Nucleus accumbens (tissue), 56 donors: ENCODE measurements at regions not wholly inside any gene's neighbourhood (a gene's known extent, or its start where the extent isn't known, plus 50 kb on each side); places are given as distances from the start of the nearest gene placed in this dataset.

Experiments
- DNase-seq, 56 donors: peaks; one replicate each; lab custom pipeline; 2025; lab: John Stamatoyannopoulos, UW

- no peak for DNase-seq
Observed at GRCh38 chr4:31086756-31087330, 366.7 kb downstream of the PCDH7 start.

GRCh38 chr4:31088600-31089230 is 368.5 kb downstream of the PCDH7 start:
- DNase-seq = no peak

DNA sequence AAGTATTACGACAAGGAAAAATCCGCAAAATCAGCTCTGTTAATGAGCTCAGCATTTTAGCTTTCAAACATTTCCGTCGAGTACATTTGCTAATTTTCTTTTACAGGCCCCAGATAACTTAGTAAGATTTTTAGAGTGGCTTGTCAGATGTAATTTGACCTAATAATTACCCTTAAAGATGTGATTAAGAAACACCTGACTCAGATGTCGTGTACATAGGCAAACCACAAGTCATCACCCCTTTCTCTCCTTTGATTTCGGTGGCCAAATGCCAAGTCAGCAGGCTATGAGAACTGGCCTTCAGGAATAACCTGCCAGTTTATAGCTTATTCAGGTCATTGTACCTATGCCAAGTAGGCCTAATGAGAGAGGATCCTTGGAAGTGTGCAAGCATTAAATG is 369.6 kb downstream of the PCDH7 start:
- no peak for DNase-seq

- no peak for DNase-seq
Observed at GRCh38 chr4:31094474-31094873, 374.3 kb downstream of the PCDH7 start.

DNA sequence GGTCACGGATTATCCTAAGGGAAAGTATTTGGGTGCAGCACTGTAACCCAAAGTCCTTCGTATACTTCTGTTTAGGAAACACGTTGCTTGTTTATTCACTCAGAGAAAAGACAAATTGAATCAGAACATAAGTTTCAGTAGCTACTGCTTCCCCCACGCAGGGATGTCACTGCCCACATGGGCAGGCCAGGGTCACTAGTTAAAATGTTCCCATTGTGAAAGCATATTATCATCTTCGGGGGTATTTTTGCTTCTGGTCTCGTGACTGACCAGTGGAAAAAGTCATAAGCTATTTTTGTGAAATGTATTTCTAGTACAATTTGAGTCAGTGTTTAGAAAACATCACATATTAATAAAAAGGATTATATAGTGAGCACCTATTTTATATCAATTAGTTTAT is 377.8 kb downstream of the PCDH7 start:
- DNase-seq = no peak

- DNase-seq = no peak
Observed at GRCh38 chr4:31100536-31100935, 380.4 kb downstream of the PCDH7 start.

- no peak for DNase-seq
Observed at GRCh38 chr4:31104043-31104442, 383.9 kb downstream of the PCDH7 start.

DNA sequence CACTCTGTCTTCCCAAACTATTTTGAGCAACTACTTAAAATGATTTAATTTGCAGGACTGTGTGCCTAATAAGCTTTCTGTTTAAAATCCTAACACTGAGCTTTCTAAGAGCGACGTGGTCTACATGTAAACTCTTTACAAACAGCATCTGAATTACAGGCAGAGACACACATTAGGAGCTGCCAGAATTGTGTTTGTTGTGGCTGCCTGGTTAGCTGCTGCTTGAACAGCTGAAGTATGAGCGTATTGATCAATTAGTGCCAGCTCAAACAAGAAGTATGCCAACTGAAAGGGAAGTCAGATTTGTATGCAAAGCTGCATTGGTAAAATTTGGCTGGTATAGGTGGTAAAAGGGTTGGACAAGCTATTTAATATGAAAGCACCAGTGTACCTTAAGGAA is 384.4 kb downstream of the PCDH7 start:
- DNase-seq = peak in 1 of 56 donors; percentile 12

DNA sequence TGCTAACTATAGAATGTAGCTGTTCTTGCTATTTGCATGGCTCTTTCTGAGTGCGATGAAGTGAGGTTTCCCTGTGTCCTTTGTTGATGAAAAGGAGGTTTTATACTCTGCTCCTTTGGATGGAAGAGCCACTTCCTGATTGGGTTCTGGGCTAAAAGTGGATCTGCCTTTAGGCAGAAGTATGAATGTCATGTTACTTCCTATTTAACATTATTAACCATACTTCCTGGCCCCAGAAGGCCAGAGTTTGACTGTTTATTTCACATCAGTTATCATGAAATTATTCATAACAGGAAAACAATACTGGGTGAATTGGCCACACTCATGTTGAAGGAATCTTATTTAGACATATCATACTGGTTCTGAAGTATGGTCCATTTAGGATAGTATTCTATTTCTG is 386.2 kb downstream of the PCDH7 start:
- DNase-seq = no peak

GRCh38 chr4:31107362-31107761 is 387.2 kb downstream of the PCDH7 start:
- no peak for DNase-seq

DNA sequence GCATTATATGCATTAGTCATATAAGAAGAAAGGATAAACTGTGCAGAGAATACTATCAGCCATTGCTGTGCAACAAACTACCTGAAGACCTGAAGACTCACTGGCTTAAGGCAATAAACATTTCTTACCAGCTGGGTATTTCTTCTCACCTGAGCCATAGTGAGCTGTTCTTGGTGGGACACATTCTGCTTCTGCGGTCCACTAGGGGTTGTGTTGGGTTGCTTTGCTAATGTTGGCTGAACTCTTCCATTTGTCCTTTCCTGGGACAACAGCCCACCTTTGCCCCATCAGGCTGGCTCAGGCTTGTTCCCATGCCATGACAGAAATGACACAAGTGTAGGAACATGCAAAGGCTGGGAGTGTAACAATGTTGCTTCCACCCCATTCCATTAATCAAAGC is 388.6 kb downstream of the PCDH7 start:
- DNase-seq = no peak

DNA sequence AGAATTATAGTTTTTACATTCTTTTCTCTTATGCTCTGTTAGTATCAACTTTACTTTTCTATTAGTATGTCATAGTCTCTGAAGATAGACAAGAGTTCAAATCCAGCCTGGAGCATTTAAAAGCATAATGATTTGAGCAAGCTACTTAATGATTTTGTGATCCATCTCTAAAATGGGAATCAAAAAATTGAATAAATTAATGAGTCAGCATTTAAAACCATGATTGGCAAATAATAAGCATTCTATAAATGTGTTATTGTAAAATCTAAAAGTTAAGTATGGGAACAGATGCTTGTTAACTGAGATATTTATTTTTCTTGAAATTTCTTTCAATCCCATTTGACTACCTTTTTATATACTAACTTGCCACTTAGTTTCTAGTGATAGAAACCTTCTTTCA is 391.6 kb downstream of the PCDH7 start:
- no peak for DNase-seq

- DNase-seq = peak in 2 of 56 donors; percentile 0 to 7
Observed at GRCh38 chr4:31114816-31115215, 394.6 kb downstream of the PCDH7 start.

GRCh38 chr4:31124008-31124585 is 403.9 kb downstream of the PCDH7 start:
- DNase-seq = no peak

DNA sequence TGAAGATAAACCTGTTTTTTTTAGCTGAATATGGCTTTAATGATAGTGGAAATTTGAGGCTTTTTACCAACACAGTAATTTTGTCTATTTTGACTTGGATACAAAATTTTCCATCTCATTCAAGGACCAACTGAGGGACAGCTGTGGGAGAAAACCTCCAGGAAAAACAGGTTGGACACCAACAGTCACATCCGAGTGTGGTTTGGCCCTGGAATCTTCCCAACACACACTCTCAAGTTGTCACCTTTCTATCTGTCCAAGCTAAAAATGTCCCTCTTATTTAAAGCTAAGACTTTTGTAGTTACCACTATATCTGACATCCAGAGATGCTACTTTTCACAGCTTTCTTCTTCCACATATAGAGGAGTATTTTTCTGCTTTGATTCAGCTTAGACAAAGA is 404.9 kb downstream of the PCDH7 start:
- DNase-seq = no peak

- no peak for DNase-seq
Observed at GRCh38 chr4:31125496-31125895, 405.3 kb downstream of the PCDH7 start.

DNA sequence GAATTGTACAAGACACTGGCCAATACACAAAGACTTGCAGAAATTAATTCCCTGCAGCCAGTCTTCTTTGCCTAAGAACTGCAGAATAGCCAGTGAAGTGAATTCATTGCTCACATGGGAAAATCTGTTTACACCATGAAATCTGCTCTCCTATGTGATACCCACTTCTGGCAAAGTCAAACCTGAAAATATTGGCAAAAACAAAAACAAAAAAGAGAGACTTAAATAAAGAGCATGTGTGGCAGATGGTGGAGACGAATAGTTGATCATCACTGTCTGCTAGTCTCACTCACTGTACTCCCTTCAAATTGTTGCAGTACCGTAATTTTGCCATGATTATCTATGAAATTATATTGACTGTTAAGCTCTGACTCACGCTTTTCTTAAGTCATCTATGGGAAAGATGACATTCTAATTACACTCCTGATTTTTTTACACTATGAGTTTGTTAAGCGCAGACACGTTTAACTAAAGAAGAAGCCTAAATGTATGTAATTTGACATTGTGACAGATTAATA is 406.8 kb downstream of the PCDH7 start:
- DNase-seq = no peak

GRCh38 chr4:31130930-31131329 is 410.8 kb downstream of the PCDH7 start:
- no peak for DNase-seq

- DNase-seq = no peak
Observed at GRCh38 chr4:31134720-31135119, 414.6 kb downstream of the PCDH7 start.

DNA sequence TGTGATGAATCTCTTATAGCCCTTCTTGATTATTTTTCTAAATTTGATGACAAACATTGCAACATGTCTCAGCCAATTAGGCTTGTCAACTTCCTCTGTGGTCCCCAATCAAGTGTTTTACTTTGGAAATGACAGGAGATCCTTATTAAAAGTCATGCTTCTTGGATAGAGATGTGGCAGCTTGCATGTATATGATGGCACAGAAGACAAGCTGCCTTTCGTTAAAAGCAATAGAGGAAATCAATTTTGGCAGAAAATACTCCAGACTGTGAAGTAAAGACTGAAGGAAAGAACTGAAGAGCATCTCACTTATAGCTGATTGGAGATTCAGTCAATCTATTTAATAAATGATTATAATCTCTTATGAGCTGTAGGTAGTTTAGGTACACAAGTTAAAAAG is 419.6 kb downstream of the PCDH7 start:
- DNase-seq = no peak

- DNase-seq = no peak
Observed at GRCh38 chr4:31141095-31141831, 421.1 kb downstream of the PCDH7 start.

GRCh38 chr4:31141832-31142142 is 421.6 kb downstream of the PCDH7 start:
- no peak for DNase-seq
